GM12878 (cell line): ENCODE measurements at regions not wholly inside any gene's neighbourhood (a gene's known extent, or its start where the extent isn't known, plus 50 kb on each side); places are given as distances from the start of the nearest gene placed in this dataset.

Source experiments
- CTCF ChIP-seq, 3 experiments: IDR thresholded peaks in 2 of 3; conservative IDR thresholded peaks in 1 of 3; 2 replicates each; pipeline ENCODE4 v1.5.1; 2011; ENCODE audit warnings: low read depth in 3 of 3, low read length in 3 of 3, mild to moderate bottlenecking in 3 of 3, control low read depth in 2 of 3, moderate library complexity in 2 of 3, inconsistent platforms in 1 of 3, mixed read lengths in 1 of 3; ENCODE audit not compliant: control insufficient read depth in 2 of 3, insufficient read depth in 1 of 3; ENCODE audit errors: extremely low read depth in 1 of 3
- CUX1 ChIP-seq: IDR thresholded peaks from 2 replicates; pipeline ENCODE4 v1.6.1; 2012; ENCODE audit warnings: improper control_type of control experiment, low read depth, low read length; ENCODE audit not compliant: insufficient replicate concordance
- E4F1 ChIP-seq: fragments of 450-650 bp; IDR thresholded peaks from 2 replicates; pipeline ENCODE4 v1.6.1; 2018; ENCODE audit warnings: borderline replicate concordance, mild to moderate bottlenecking; ENCODE audit not compliant: partially characterized antibody
- EP300 ChIP-seq, 2 experiments: fragments of 150-350 bp in 1 of 2; IDR thresholded peaks; 2 replicates each; pipeline ENCODE4 v1.6.1; 2011 to 2012; ENCODE audit warnings: low read depth in 2 of 2, low read length in 2 of 2, borderline replicate concordance in 1 of 2, improper control_type of control experiment in 1 of 2, inconsistent platforms in 1 of 2; ENCODE audit not compliant: control insufficient read depth in 1 of 2
- EZH2 ChIP-seq: IDR thresholded peaks from 2 replicates; pipeline ENCODE4 v1.6.1; 2012; ENCODE audit warnings: low read depth, mild to moderate bottlenecking, control low read depth, inconsistent platforms, low read length, borderline replicate concordance; ENCODE audit not compliant: control insufficient read depth
- GABPA ChIP-seq: IDR thresholded peaks from 2 replicates; pipeline ENCODE4 v1.6.1; 2014; ENCODE audit warnings: antibody characterized with exemption, low read depth, mild to moderate bottlenecking, inconsistent platforms
- POLR2AphosphoS5 ChIP-seq: IDR thresholded peaks from 2 replicates; pipeline ENCODE4 v1.6.1; 2011; ENCODE audit warnings: mild to moderate bottlenecking, low read length, inconsistent platforms
- RAD21 ChIP-seq: IDR thresholded peaks from 2 replicates; pipeline ENCODE4 v1.6.1; 2011; ENCODE audit warnings: mild to moderate bottlenecking, low read depth, low read length, moderate library complexity; ENCODE audit not compliant: insufficient read depth
- RB1 ChIP-seq: fragments of 450-650 bp; formaldehyde crosslinking; IDR thresholded peaks from 2 replicates; pipeline ENCODE4 v1.6.1; 2017; ENCODE audit warnings: mild to moderate bottlenecking, borderline replicate concordance
- RFX5 ChIP-seq: IDR thresholded peaks from 2 replicates; pipeline ENCODE4 v1.6.1; 2011; ENCODE audit warnings: low read depth, low read length, improper control_type of control experiment
- SREBF2 ChIP-seq: IDR thresholded peaks from 2 replicates; pipeline ENCODE4 v1.6.1; 2012; ENCODE audit warnings: mild to moderate bottlenecking, low read length
- TCF7 ChIP-seq: IDR thresholded peaks from 2 replicates; pipeline ENCODE4 v1.6.1; 2014; ENCODE audit warnings: antibody characterized with exemption, borderline replicate concordance
- ZBTB11 ChIP-seq: fragments of 450-650 bp; formaldehyde crosslinking; IDR thresholded peaks from 2 replicates; pipeline ENCODE4 v1.5.0; 2022; ENCODE audit warnings: mild to moderate bottlenecking, missing genetic modification characterization
- ZNF24 ChIP-seq: fragments of 450-650 bp; IDR thresholded peaks from 2 replicates; pipeline ENCODE4 v1.6.1; 2017; ENCODE audit warnings: antibody characterized with exemption, mild to moderate bottlenecking

GRCh38 chr1:214895011-214895600, 187.4 kb upstream of the KCNK2 start:
- no peak for TF ChIP-seq RB1
- no peak for TF ChIP-seq CTCF (IDR thresholded peaks at IDR 0.05 in 2 of 3, conservative IDR thresholded peaks at IDR 0.05 in 1 of 3; ENCODE audit: control insufficient read depth in 2 of 3, extremely low read depth in 1 of 3, insufficient read depth in 1 of 3, low read depth in 3 of 3, low read length in 3 of 3)
- no peak for TF ChIP-seq SREBF2
- TF ChIP-seq RAD21 = no peak
- no peak for TF ChIP-seq POLR2AphosphoS5
- TF ChIP-seq EZH2 = no peak
- TF ChIP-seq TCF7 = no peak
- TF ChIP-seq EP300 (IDR thresholded peaks at IDR 0.05; ENCODE audit: borderline replicate concordance in 1 of 2, control insufficient read depth in 1 of 2, low read depth in 2 of 2, low read length in 2 of 2) = no peak
- TF ChIP-seq GABPA = no peak
- TF ChIP-seq RFX5 = no peak
- no peak for TF ChIP-seq CUX1
- no peak for TF ChIP-seq E4F1
- TF ChIP-seq ZBTB11 = no peak
- TF ChIP-seq ZNF24 = no peak
